ENCODE measurements at regions not wholly inside any gene's neighbourhood (a gene's known extent, or its start where the extent isn't known, plus 50 kb on each side); places are given as distances from the start of the nearest gene placed in this dataset.

DNA sequence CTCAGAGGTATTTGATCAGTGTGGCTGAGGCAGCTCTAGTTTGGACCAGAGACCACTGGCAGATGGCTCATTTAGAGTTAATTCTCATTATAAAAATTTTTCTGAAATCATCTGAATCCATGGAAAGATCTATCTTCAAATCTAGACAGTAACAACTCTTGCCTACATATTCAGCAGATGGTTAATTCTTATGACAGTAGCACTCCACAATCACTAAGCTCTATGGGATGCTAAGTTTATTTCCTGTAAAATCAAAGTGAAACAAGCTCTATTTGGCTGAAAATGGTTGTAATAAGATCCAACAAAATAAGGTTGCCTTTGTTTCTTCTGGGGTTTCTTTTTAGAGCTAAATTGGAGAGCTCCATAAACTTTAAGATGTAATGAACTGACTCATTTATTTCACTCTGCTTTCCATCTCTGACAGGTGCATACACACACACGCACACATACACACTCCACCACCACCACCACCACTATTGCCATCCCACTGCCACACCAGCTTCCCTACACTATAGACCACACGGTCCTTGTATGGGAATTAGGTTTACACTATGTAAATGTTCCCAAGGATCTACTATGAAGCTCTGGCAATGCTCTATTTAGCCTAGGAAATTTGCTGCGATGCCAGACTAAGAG, 293.1 kb downstream of the RPAP3 start:
- no peak for TF ChIP-seq SIN3A (IDR thresholded peaks at IDR 0.05; ENCODE audit: borderline replicate concordance, insufficient read depth, low read length)
- TF ChIP-seq POLR2AphosphoS5 (IDR thresholded peaks at IDR 0.05; ENCODE audit: low read depth, low read length): no peak
- TF ChIP-seq TAF1 (IDR thresholded peaks at IDR 0.05; ENCODE audit: borderline replicate concordance, insufficient read depth, low read length): no peak
- no peak for TF ChIP-seq FOXP2 (optimal IDR thresholded peaks at IDR 0.05; ENCODE audit: borderline replicate concordance, extremely low read depth, extremely low read length, insufficient read depth)
- TF ChIP-seq, protein P1, sequence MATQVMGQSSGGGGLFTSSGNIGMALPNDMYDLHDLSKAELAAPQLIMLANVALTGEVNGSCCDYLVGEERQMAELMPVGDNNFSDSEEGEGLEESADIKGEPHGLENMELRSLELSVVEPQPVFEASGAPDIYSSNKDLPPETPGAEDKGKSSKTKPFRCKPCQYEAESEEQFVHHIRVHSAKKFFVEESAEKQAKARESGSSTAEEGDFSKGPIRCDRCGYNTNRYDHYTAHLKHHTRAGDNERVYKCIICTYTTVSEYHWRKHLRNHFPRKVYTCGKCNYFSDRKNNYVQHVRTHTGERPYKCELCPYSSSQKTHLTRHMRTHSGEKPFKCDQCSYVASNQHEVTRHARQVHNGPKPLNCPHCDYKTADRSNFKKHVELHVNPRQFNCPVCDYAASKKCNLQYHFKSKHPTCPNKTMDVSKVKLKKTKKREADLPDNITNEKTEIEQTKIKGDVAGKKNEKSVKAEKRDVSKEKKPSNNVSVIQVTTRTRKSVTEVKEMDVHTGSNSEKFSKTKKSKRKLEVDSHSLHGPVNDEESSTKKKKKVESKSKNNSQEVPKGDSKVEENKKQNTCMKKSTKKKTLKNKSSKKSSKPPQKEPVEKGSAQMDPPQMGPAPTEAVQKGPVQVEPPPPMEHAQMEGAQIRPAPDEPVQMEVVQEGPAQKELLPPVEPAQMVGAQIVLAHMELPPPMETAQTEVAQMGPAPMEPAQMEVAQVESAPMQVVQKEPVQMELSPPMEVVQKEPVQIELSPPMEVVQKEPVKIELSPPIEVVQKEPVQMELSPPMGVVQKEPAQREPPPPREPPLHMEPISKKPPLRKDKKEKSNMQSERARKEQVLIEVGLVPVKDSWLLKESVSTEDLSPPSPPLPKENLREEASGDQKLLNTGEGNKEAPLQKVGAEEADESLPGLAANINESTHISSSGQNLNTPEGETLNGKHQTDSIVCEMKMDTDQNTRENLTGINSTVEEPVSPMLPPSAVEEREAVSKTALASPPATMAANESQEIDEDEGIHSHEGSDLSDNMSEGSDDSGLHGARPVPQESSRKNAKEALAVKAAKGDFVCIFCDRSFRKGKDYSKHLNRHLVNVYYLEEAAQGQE (IDR thresholded peaks at IDR 0.05; ENCODE audit: insufficient read depth in 1 of 2, low read depth in 2 of 2, low read length in 2 of 2): no peak
